PC-9 (cell line): ENCODE measurements at regions not wholly inside any gene's neighbourhood (a gene's known extent, or its start where the extent isn't known, plus 50 kb on each side); places are given as distances from the start of the nearest gene placed in this dataset.

Experiments used
- BruUV-seq: library from RNA; stranded (reverse); fragments of 400-500 nt; replicated peaks from 2 replicates; lab custom pipeline; 2021; lab: Mats Ljungman, UMichigan
- CTCF ChIA-PET: fragments of 300-600 bp; sonication (Branson Sonifier 250); formaldehyde crosslinking; loops from one replicate; lab custom pipeline; 2022; ENCODE audit warnings: antibody characterized with exemption; lab: Charles Lee
- POLR2A ChIA-PET: fragments of 300-600 bp; sonication (Branson Sonifier 250); formaldehyde crosslinking; loops from one replicate; lab custom pipeline; 2022; ENCODE audit warnings: antibody characterized with exemption; ENCODE audit not compliant: unreplicated experiment; lab: Charles Lee
- DNase-seq, 2 experiments: peaks; one replicate each; pipeline versions ENCODE4 v3.0.0 to v3.0.0-alpha.2; 2015 to 2022; ENCODE audit warnings: mixed read lengths in 1 of 2
- H2AFZ ChIP-seq: fragments of 200-600 bp; sonication (generic); 2 replicates; pipeline ENCODE4 v1.8.1; 2017; ENCODE audit warnings: antibody characterized with exemption
- H3F3A ChIP-seq: fragments of 200-600 bp; sonication (generic); 2 replicates; pipeline ENCODE4 v1.8.1; 2017; ENCODE audit warnings: antibody characterized with exemption, mild to moderate bottlenecking, low read depth; ENCODE audit not compliant: insufficient read depth
- H3K27ac ChIP-seq: fragments of 200-600 bp; sonication (generic); 2 replicates; pipeline ENCODE4 v1.6.1; 2016; ENCODE audit warnings: mixed run types
- H3K27me3 ChIP-seq: fragments of 200-600 bp; sonication (generic); 2 replicates; pipeline ENCODE4 v1.6.1; 2016; ENCODE audit warnings: low read depth, mixed run types; ENCODE audit not compliant: insufficient read depth
- H3K36me3 ChIP-seq: fragments of 200-600 bp; sonication (generic); 2 replicates; pipeline ENCODE4 v1.6.1; 2016; ENCODE audit warnings: low read depth, mixed run types
- H3K4me1 ChIP-seq: fragments of 200-600 bp; sonication (generic); replicated peaks from 2 replicates; pipeline ENCODE4 v1.6.1; 2016; ENCODE audit warnings: mixed run types; ENCODE audit not compliant: insufficient read depth
- H3K4me2 ChIP-seq: fragments of 200-600 bp; sonication (generic); 2 replicates; pipeline ENCODE4 v1.6.1; 2017; ENCODE audit warnings: mixed run types
- H3K4me3 ChIP-seq: fragments of 200-600 bp; sonication (generic); 2 replicates; pipeline ENCODE4 v1.6.1; 2016; ENCODE audit warnings: mixed run types
- H3K79me2 ChIP-seq: fragments of 200-600 bp; sonication (generic); 2 replicates; pipeline ENCODE4 v1.6.1; 2017; ENCODE audit warnings: low read depth, mixed run types
- H3K9me2 ChIP-seq: fragments of 200-600 bp; sonication (generic); 2 replicates; pipeline ENCODE4 v1.8.1; 2017; ENCODE audit warnings: mild to moderate bottlenecking; ENCODE audit not compliant: insufficient read depth
- H3K9me3 ChIP-seq: fragments of 200-600 bp; sonication (generic); 2 replicates; pipeline ENCODE4 v1.8.1; 2016; ENCODE audit warnings: low read depth; ENCODE audit not compliant: insufficient read depth
- H4K20me1 ChIP-seq: fragments of 200-600 bp; sonication (generic); 2 replicates; pipeline ENCODE4 v1.8.1; 2017; ENCODE audit not compliant: insufficient read depth
- EZH2 ChIP-seq: fragments of 200-600 bp; sonication (generic); IDR thresholded peaks from 2 replicates; pipeline ENCODE4 v1.8.0; 2017; ENCODE audit warnings: antibody characterized with exemption, low read depth
- intact Hi-C: fragments of 100-400 bp; cut with micrococcal nuclease; formaldehyde crosslinking; loops from one replicate; pipeline ENCODE4 v1.10.0; 2022; ENCODE audit not compliant: unreplicated experiment
- TF ChIP-seq, protein P1 (sequence below): fragments of 200-600 bp; sonication (generic); conservative IDR thresholded peaks from 2 replicates; pipeline ENCODE4 v1.6.1; 2017; ENCODE audit warnings: mixed run types, antibody characterized with exemption, mild to moderate bottlenecking, moderate library complexity

DNA sequence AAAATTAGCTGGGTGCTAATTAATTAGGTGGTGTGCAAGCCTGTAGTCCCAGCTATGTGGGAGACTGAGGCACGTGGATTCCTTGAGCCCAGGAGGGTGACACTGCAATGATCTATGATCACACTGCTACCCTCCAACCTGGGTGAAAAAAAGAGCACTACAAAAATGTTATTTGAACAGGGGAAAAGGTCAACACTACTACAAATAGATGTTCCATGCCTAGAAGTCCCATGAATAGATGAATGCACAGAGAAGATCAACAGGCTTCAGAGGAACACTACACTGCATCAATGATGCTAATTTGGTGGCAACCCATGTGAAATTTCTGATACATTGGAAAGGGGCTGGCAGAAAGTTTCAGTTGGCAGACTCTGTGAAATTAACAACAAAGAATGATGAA, 105.4 kb upstream of the FHIT start:
- Histone ChIP-seq H3K79me2 (no peaks in the 10 kb centered on the region), H2AFZ (no peak overlapping the region), H3K4me1 (no peaks in the 10 kb centered on the region), H3K36me3 (no peaks in the 10 kb centered on the region), H3K4me2 (no peak overlapping the region), H3K4me3 (no peak overlapping the region), H3K27me3 (no peaks in the 10 kb centered on the region), H4K20me1 (no peaks in the 10 kb centered on the region), H3K27ac (no peak overlapping the region), H3K9me3 (no peaks in the 10 kb centered on the region), H3F3A (no peaks in the 10 kb centered on the region), H3K9me2 (no peaks in the 10 kb centered on the region)
- BruUV-seq = no TSS peak
- intact Hi-C loops = no loop called here
- no peak for DNase-seq
- POLR2A ChIA-PET = no interaction called here
- no peak for TF ChIP-seq EZH2
- TF ChIP-seq, protein P1, sequence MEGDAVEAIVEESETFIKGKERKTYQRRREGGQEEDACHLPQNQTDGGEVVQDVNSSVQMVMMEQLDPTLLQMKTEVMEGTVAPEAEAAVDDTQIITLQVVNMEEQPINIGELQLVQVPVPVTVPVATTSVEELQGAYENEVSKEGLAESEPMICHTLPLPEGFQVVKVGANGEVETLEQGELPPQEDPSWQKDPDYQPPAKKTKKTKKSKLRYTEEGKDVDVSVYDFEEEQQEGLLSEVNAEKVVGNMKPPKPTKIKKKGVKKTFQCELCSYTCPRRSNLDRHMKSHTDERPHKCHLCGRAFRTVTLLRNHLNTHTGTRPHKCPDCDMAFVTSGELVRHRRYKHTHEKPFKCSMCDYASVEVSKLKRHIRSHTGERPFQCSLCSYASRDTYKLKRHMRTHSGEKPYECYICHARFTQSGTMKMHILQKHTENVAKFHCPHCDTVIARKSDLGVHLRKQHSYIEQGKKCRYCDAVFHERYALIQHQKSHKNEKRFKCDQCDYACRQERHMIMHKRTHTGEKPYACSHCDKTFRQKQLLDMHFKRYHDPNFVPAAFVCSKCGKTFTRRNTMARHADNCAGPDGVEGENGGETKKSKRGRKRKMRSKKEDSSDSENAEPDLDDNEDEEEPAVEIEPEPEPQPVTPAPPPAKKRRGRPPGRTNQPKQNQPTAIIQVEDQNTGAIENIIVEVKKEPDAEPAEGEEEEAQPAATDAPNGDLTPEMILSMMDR = no peak
- CTCF ChIA-PET = no interaction called here

DNA sequence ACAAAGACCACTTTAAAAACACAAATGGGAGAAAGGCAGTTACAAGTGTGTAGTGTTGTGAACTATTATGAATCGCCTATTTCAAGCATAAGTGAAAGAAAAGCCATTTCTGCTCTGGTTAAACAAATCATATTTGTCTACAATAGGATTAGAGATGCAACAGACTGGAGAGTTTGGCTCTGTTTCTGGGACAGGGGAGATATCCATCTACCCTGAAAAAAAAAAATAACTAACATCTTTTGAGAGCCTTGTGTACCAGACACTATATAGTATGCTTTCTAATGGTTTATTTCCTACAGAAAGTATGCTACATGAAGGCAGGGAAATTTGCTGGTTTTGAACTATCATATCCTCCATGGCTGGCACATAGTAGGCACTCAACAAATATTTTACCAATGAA, 106.7 kb upstream of the FHIT start:
- Histone ChIP-seq H3K79me2 (no peaks in the 10 kb centered on the region), H2AFZ (no peak overlapping the region), H3K27me3 (no peaks in the 10 kb centered on the region), H3K9me2 (no peaks in the 10 kb centered on the region), H3K4me1 (no peaks in the 10 kb centered on the region), H3K27ac (no peak overlapping the region), H3K36me3 (no peaks in the 10 kb centered on the region), H3F3A (no peaks in the 10 kb centered on the region), H3K9me3 (no peaks in the 10 kb centered on the region), H3K4me3 (no peak overlapping the region), H4K20me1 (no peaks in the 10 kb centered on the region), H3K4me2 (no peak overlapping the region)
- DNase-seq = no peak
- intact Hi-C loops = no loop called here
- no peak for TF ChIP-seq EZH2
- TF ChIP-seq, protein P1 = no peak
- POLR2A ChIA-PET = no interaction called here
- CTCF ChIA-PET = no interaction called here
- BruUV-seq = no TSS peak

DNA sequence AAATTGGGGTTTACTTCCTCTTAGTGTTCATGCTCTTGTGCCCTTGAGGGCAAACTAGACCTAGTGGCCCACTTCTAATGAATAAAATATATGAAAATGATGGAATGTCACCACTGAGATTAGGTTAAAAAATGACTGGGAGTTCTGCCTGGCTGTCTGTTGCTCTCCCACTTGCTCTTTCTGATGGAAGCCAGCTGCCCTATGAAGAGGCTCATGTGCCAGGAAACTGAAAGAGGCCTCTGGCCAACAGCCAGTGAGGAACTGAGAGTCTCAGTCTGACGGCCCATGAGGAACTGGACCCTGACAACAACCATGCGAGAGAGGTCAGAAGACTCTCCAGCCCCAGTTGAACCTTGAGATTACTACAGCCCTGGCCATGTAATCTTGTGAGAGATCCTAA, 107.1 kb upstream of the FHIT start:
- Histone ChIP-seq H3K79me2 (no peaks in the 10 kb centered on the region), H3K27ac (no peak overlapping the region), H3K9me2 (no peaks in the 10 kb centered on the region), H3K4me1 (no peaks in the 10 kb centered on the region), H2AFZ (no peak overlapping the region), H3K4me3 (no peak overlapping the region), H3K36me3 (no peaks in the 10 kb centered on the region), H3K4me2 (no peak overlapping the region), H3K9me3 (no peaks in the 10 kb centered on the region), H3K27me3 (no peaks in the 10 kb centered on the region), H3F3A (no peaks in the 10 kb centered on the region), H4K20me1 (no peaks in the 10 kb centered on the region)
- BruUV-seq = no TSS peak
- DNase-seq = no peak
- ChIA-PET CTCF (no interaction called here), POLR2A (no interaction called here)
- intact Hi-C loops = no loop called here
- no peak for TF ChIP-seq EZH2
- TF ChIP-seq, protein P1 = no peak
